Osteocyte (in vitro differentiated cells): ENCODE measurements at regions not wholly inside any gene's neighbourhood (a gene's known extent, or its start where the extent isn't known, plus 50 kb on each side); places are given as distances from the start of the nearest gene placed in this dataset.

Source experiments
- DNase-seq: peaks from one replicate; pipeline ENCODE4 v3.0.0; 2021; ENCODE audit warnings: mixed read lengths; ENCODE audit not compliant: unreplicated experiment; ENCODE audit errors: extremely low spot score
- H3K27ac Mint-ChIP-seq: one replicate; pipeline ENCODE4 v1.8.0; 2021; ENCODE audit warnings: mild to moderate bottlenecking, mixed read lengths; ENCODE audit not compliant: unreplicated experiment
- H3K27me3 Mint-ChIP-seq: one replicate; pipeline ENCODE4 v1.8.0; 2021; ENCODE audit warnings: mixed read lengths; ENCODE audit not compliant: unreplicated experiment
- H3K36me3 Mint-ChIP-seq: one replicate; pipeline ENCODE4 v1.8.0; 2021; ENCODE audit warnings: mixed read lengths; ENCODE audit not compliant: unreplicated experiment
- H3K4me1 Mint-ChIP-seq: one replicate; pipeline ENCODE4 v1.8.0; 2021; ENCODE audit warnings: mixed read lengths; ENCODE audit not compliant: unreplicated experiment
- H3K4me3 Mint-ChIP-seq: one replicate; pipeline ENCODE4 v1.8.0; 2021; ENCODE audit warnings: mild to moderate bottlenecking, moderate library complexity, mixed read lengths; ENCODE audit not compliant: unreplicated experiment
- H3K9me3 Mint-ChIP-seq: one replicate; pipeline ENCODE4 v1.8.0; 2021; ENCODE audit warnings: mixed read lengths; ENCODE audit not compliant: unreplicated experiment
- CTCF ChIP-seq: fragments of 200-600 bp; sonication (generic); IDR thresholded peaks from 2 replicates; pipeline ENCODE4 v1.5.0; 2021; ENCODE audit warnings: antibody characterized with exemption, mild to moderate bottlenecking, moderate library complexity

DNA sequence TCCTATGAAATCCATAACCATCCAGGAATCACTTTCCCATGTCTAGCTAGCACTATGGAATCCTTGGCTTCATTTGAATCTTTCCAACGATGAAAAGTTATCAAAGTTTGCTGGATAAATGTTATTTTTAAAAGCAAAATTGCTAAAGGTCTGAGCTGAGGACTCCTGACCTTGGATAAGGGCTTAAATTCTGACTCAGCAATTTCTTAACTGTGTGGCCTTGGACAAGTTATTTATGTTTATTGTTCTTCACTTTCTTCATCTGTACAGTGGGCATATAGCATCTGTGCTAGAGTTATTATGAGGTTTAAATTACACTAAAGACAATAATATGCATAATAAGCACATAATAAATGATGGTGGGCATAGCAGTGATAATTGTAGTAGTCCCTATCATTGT is 227.5 kb downstream of the KCNS3 start:
- H3K27me3 Mint-ChIP-seq = peaks cover 4% of the 10 kb centered on the region
- H3K9me3 Mint-ChIP-seq = no peaks in the 10 kb centered on the region
- TF ChIP-seq CTCF = no peak
- H3K4me3 Mint-ChIP-seq = no peak overlapping the region
- no peaks in the 10 kb centered on the region for H3K36me3 Mint-ChIP-seq
- no peaks in the 10 kb centered on the region for H3K4me1 Mint-ChIP-seq
- H3K27ac Mint-ChIP-seq = no peak overlapping the region
- DNase-seq = no peak

DNA sequence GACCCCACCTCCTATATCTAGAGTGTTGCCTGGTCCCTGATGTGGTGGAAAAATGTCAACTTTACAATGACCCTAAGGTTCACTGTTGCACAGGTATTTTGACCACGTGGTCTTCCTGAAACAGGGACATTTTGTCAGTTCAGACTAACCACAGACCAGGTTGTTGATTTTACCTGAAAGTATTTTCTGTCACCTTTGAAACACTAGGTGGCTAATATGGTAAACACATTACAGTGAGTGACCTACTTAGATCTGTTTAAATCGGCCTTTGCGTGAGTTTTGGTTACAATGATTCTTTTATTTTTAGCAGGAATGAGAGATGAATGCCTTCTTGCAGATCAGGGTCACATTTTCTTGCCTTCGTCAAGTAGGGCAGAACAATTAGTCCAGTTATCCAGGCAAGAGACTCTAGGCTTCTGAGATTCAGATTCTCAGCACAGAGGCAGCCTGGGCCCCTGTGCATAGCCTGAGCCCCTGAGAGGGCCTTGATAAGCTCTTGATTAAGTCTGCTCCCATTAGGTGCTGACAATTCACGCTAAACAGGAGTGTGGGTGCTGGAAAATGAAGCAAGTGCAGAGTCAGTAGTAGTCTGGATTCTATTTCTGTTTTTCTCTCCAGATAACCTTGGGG is 226.2 kb downstream of the KCNS3 start:
- Mint-ChIP-seq H3K27me3 (peaks cover 4% of the 10 kb centered on the region), H3K27ac (no peak overlapping the region), H3K4me1 (no peaks in the 10 kb centered on the region), H3K9me3 (no peaks in the 10 kb centered on the region), H3K4me3 (no peak overlapping the region), H3K36me3 (no peaks in the 10 kb centered on the region)
- DNase-seq = no peak
- TF ChIP-seq CTCF = no peak

GRCh38 chr2:18096836-18097405 is 218.5 kb downstream of the KCNS3 start:
- no peak overlapping the region for H3K4me3 Mint-ChIP-seq
- no peak overlapping the region for H3K27ac Mint-ChIP-seq
- H3K27me3 Mint-ChIP-seq = no peaks in the 10 kb centered on the region
- no peak for DNase-seq
- no peaks in the 10 kb centered on the region for H3K36me3 Mint-ChIP-seq
- no peak for TF ChIP-seq CTCF
- no peaks in the 10 kb centered on the region for H3K4me1 Mint-ChIP-seq
- H3K9me3 Mint-ChIP-seq = no peaks in the 10 kb centered on the region

DNA sequence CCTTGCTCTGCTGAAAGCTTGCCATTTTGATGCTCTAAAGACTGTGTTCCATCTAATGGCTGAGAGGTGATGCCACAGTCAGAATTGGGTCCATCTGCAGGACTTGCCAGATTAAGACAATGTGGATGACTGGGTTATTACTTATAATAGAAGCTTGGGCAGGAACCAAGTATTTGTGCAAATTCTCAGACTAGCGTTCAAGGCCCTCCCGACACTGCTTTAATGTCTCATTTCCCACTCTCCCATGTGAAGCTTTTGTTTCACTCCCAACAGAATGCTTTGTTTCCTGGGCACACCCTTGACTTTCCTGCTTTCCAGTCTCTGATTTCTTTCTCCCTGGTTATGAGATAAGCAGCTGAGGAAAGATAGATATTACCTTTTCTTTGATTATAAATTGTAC is 215.8 kb downstream of the KCNS3 start:
- no peaks in the 10 kb centered on the region for H3K4me1 Mint-ChIP-seq
- H3K36me3 Mint-ChIP-seq = no peaks in the 10 kb centered on the region
- no peaks in the 10 kb centered on the region for H3K27me3 Mint-ChIP-seq
- no peak for TF ChIP-seq CTCF
- H3K4me3 Mint-ChIP-seq = no peak overlapping the region
- DNase-seq = no peak
- H3K9me3 Mint-ChIP-seq = no peaks in the 10 kb centered on the region
- H3K27ac Mint-ChIP-seq = no peak overlapping the region

GRCh38 chr2:18093196-18093595 is 214.7 kb downstream of the KCNS3 start:
- no peaks in the 10 kb centered on the region for H3K36me3 Mint-ChIP-seq
- no peaks in the 10 kb centered on the region for H3K4me1 Mint-ChIP-seq
- no peaks in the 10 kb centered on the region for H3K9me3 Mint-ChIP-seq
- no peak for DNase-seq
- H3K27ac Mint-ChIP-seq = no peak overlapping the region
- TF ChIP-seq CTCF = no peak
- no peak overlapping the region for H3K4me3 Mint-ChIP-seq
- H3K27me3 Mint-ChIP-seq = no peaks in the 10 kb centered on the region
